GM13976 (cell line): ENCODE measurements at regions not wholly inside any gene's neighbourhood (a gene's known extent, or its start where the extent isn't known, plus 50 kb on each side); places are given as distances from the start of the nearest gene placed in this dataset.

Experiments used
- DNase-seq: peaks from one replicate; pipeline ENCODE4 v3.0.0; 2012; ENCODE audit warnings: low spot score
- in situ Hi-C: fragments of 300-500 bp; cut with MboI; formaldehyde crosslinking; loops from one replicate; pipeline ENCODE4 v1.12.0; 2022; ENCODE audit warnings: low sequenced_read_pairs, mixed read lengths, inconsistent platforms; ENCODE audit not compliant: unreplicated experiment
- TF ChIP-seq, protein P1 (sequence below): IDR thresholded peaks from 2 replicates; pipeline ENCODE4 v1.5.1; 2012; ENCODE audit warnings: borderline replicate concordance, mild to moderate bottlenecking; ENCODE audit not compliant: insufficient read depth; ENCODE audit errors: extremely low read depth, missing control alignments, control extremely low read depth

DNA sequence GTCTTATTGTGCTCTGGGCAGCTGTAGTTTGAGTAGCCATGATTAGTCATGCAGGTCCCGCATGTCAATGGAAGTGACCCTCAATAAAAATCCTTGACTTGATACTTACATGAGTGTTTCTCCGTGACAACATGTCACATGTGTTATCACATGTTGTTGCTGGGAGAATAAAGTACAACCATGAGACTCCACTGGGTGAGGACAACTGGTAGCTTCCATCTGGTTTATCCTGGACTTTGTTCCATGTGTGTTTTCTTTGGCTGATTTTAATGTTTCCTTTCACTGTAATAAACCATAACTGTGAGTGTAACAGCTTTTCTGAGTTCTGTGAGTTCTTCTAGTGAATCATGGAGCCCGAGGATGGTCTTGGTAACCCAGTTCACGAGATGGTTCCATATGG is 63.1 kb upstream of the NDN start:
- DNase-seq: no peak
- TF ChIP-seq, protein P1, sequence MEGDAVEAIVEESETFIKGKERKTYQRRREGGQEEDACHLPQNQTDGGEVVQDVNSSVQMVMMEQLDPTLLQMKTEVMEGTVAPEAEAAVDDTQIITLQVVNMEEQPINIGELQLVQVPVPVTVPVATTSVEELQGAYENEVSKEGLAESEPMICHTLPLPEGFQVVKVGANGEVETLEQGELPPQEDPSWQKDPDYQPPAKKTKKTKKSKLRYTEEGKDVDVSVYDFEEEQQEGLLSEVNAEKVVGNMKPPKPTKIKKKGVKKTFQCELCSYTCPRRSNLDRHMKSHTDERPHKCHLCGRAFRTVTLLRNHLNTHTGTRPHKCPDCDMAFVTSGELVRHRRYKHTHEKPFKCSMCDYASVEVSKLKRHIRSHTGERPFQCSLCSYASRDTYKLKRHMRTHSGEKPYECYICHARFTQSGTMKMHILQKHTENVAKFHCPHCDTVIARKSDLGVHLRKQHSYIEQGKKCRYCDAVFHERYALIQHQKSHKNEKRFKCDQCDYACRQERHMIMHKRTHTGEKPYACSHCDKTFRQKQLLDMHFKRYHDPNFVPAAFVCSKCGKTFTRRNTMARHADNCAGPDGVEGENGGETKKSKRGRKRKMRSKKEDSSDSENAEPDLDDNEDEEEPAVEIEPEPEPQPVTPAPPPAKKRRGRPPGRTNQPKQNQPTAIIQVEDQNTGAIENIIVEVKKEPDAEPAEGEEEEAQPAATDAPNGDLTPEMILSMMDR: no peak
- in situ Hi-C loops: no loop called here

DNA sequence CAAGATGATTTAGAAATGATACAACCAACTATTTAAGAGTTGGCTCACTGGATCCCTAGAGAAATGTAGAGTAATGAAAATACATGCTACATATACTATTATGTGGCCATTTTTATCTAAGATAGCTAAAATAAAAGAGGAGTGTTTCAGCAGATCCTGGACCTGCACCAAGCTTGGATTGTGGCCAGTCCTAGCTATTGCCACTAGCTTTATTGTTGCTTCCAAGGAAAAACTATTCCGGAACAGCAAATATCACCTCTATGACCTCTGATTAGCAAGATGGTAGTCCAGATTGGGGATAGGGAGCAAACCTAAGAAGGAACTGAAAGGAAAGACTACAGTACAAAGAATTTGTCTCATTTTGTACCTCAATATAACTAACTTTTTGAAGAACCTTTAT is 63.7 kb upstream of the NDN start:
- DNase-seq: no peak
- TF ChIP-seq, protein P1: no peak
- in situ Hi-C loops: no loop called here

DNA sequence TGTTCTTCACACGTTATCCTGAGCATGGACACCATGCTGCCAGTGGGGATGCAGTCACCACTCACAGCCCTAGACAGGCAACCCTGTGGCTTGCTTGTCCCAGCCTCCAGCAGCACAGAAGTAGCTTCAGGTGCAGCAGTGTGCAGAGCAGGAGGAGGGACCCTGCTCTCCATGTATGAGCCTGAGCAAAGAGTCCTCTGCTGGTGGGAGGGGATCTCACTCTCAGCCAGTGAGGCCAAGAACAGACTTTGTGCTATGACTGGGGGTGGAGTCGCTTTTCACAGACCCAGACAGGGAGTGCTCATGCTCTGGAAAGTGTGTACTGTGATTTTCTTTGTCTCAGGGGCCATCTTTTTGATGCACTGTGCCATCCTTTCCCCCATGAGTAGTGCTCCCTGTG is 66.1 kb upstream of the NDN start:
- in situ Hi-C loops: no loop called here

DNA sequence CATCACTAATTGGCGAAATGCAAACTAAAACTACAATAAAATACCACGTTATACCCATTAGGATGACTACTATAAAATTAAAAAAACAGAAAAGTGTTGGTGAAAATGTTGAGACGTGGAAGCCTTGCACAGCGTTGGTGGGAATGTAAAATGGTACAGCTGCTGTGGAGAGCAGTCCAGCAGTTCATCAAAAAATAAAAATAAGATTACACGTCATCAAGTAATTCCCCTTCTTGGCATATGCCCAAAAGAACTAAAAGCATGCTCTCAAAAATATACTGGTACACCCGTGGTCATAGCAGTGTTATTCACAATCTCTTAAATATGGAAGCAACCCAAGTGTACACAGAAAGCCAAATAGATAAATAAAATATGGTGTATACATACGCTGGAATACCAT is 71.8 kb upstream of the NDN start:
- TF ChIP-seq, protein P1: no peak
- no peak for DNase-seq
- in situ Hi-C loops: no loop called here

More for the DNA sequence above, 66.1 kb upstream of the NDN start:
- TF ChIP-seq, protein P1: no peak
- no peak for DNase-seq

DNA sequence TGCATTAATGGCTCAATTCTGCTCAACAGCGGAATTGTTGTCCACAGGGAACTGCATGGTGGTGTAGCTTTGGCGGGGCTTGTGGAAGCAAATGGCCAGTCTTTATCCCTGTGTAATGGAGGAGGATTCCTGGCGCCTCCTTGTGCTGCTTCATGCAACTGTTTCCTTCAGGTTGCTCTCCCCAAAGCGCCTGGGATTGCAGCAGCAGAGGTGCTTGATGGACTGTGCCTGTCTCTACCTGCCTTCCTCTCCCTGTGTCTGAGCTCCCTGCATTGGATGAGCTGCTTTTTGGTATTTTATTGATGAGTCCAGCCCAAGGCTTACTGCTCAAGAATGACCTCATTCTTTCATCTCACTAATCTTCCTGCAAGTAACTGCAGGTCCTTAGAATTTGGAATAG is 72.9 kb upstream of the NDN start:
- DNase-seq: no peak
- in situ Hi-C loops: no loop called here
- TF ChIP-seq, protein P1: no peak

DNA sequence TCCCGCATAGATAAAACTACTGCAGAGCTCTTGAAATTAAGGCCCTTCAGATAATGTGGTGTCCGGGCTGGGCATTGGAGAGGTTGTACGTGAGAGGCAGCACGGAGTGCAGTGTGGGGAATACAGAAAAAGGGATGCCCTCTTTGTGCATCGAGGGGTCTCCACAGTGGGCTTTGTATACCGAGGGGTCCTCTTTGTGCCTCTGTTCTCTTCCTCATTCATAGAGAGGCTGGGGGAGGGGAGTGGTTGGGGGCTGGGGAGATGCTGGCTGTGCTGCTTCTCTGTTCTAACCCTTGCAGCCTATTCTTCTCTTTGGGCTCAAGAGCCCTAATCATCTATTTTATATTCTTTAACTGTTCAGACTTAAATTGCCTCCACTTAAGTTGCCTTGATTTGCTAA is 74.3 kb upstream of the NDN start:
- TF ChIP-seq, protein P1: no peak
- in situ Hi-C loops: no loop called here
- DNase-seq: no peak

DNA sequence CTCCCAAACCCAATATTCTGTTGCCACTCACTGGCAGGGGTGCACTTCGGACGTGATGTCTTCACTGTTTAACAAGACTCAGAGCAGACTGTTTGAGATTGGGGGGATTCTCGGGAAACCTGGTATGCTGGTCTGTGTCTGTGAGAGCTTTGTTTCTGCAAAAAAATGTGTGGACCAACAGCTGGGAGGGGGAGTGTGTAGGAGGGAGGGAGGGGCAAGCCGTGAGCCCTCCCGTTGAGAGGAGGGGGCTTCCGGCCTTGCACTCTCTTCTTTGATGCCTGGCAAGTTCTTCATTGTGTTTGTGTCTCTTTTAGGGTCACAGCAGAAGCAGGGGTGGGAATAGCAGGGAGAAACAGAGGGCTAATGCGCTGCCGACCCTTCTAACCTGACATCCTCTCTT is 74.9 kb upstream of the NDN start:
- TF ChIP-seq, protein P1: no peak
- DNase-seq: no peak
- in situ Hi-C loops: no loop called here
